K562 (cell line): ENCODE measurements at regions not wholly inside any gene's neighbourhood (a gene's known extent, or its start where the extent isn't known, plus 50 kb on each side); places are given as distances from the start of the nearest gene placed in this dataset.

Experiments used
- ATAC-seq: fragments of 200-7000 bp; cut with Tn5 transposase; 3 replicates; pipeline ENCODE4 v1.9.1; 2020; ENCODE audit warnings: moderate library complexity
- BruUV-seq: library from RNA; stranded (reverse); fragments of 400-500 nt; replicated peaks from 2 replicates; lab custom pipeline; 2021; lab: Mats Ljungman, UMichigan
- CTCF ChIA-PET: fragments of 300-600 bp; formaldehyde crosslinking; extraction: SDS; loops from one replicate; lab custom pipeline; 2021; ENCODE audit warnings: low intra/inter-chr PET ratio; lab: Yijun Ruan, JAX
- POLR2A ChIA-PET: fragments of 300-600, 350-650 bp; sonication (Branson Sonifier 250); formaldehyde crosslinking; extraction: SDS; loops from one replicate; lab custom pipeline; 2021; ENCODE audit warnings: antibody characterized with exemption, inconsistent platforms; lab: Yijun Ruan, JAX
- DNase-seq, 4 experiments: peaks; one replicate each; pipeline versions ENCODE4 v3.0.0 to v3.0.0-alpha.2; 2011 to 2018; ENCODE audit warnings: low spot score in 3 of 4, mixed read lengths in 3 of 4; ENCODE audit errors: extremely low read depth in 1 of 4
- FAIRE-seq: peaks from 2 replicates; lab custom pipeline; 2011; peaks lifted over from hg19 to GRCh38; lab: Jason Lieb, UNC
- H2AFZ ChIP-seq: 2 replicates; pipeline ENCODE4 v1.6.0; 2011; ENCODE audit warnings: low read depth, low read length, control low read depth, inconsistent platforms
- H3K27ac ChIP-seq: fragments of 200-600 bp; 3 replicates; pipeline ENCODE4 v1.8.0; 2011; ENCODE audit warnings: low read depth, mild to moderate bottlenecking, control low read depth, inconsistent platforms, low read length, moderate library complexity, mixed read lengths; ENCODE audit errors: extremely low read depth
- H3K27me3 ChIP-seq, 2 experiments: fragments of 300-600 bp in 1 of 2; 2 replicates in 1 of 2; 3 replicates in 1 of 2; pipeline versions ENCODE4 v1.6.0 to v1.8.0; 2011; ENCODE audit warnings: inconsistent platforms in 2 of 2, low read length in 2 of 2, mild to moderate bottlenecking in 1 of 2, mixed read lengths in 1 of 2, moderate library complexity in 1 of 2; ENCODE audit not compliant: control insufficient read depth in 2 of 2, insufficient read depth in 2 of 2
- H3K36me3 ChIP-seq: fragments of 300-600 bp; 3 replicates; pipeline ENCODE4 v1.8.0; 2011; ENCODE audit warnings: mild to moderate bottlenecking, low read length, inconsistent platforms; ENCODE audit not compliant: control insufficient read depth, insufficient read depth
- H3K4me1 ChIP-seq, 2 experiments: fragments of 200-600 bp in 1 of 2; replicated peaks in 1 of 2; 2 replicates in 1 of 2; 3 replicates in 1 of 2; pipeline versions ENCODE4 v1.5.1 to v1.8.0; 2011; ENCODE audit warnings: inconsistent platforms in 2 of 2, low read length in 2 of 2, mild to moderate bottlenecking in 1 of 2, mixed read lengths in 1 of 2, moderate library complexity in 1 of 2; ENCODE audit not compliant: control insufficient read depth in 2 of 2, insufficient read depth in 2 of 2
- H3K4me2 ChIP-seq: 2 replicates; pipeline ENCODE4 v1.6.1; 2011; ENCODE audit warnings: low read length, control low read depth, inconsistent platforms, mixed read lengths; ENCODE audit not compliant: insufficient read depth
- H3K4me3 ChIP-seq: fragments of 200-600 bp; sonication (generic), shearing (Covaris generic); 2 replicates; pipeline ENCODE4 v1.5.1; 2016; ENCODE audit warnings: control low read depth, inconsistent platforms
- H3K79me2 ChIP-seq: fragments of 200-600 bp; 3 replicates; pipeline ENCODE4 v1.8.0; 2011; ENCODE audit warnings: low read length, inconsistent platforms; ENCODE audit not compliant: control insufficient read depth, insufficient read depth
- H3K9ac ChIP-seq, 2 experiments: 2 replicates each; pipeline versions ENCODE4 v1.6.0 to v1.6.1; 2011; ENCODE audit warnings: low read depth in 2 of 2, low read length in 2 of 2, control low read depth in 1 of 2, inconsistent platforms in 1 of 2, mild to moderate bottlenecking in 1 of 2, mixed read lengths in 1 of 2; ENCODE audit not compliant: insufficient read depth in 1 of 2
- H3K9me1 ChIP-seq: one replicate; pipeline ENCODE4 v1.6.0; 2011; ENCODE audit warnings: inconsistent platforms, mild to moderate bottlenecking, low read length, moderate library complexity; ENCODE audit not compliant: control insufficient read depth, insufficient read depth
- H3K9me3 ChIP-seq: replicated peaks from 2 replicates; pipeline ENCODE4 v1.5.1; 2011; ENCODE audit warnings: low read depth, low read length, inconsistent platforms; ENCODE audit not compliant: control insufficient read depth, insufficient read depth
- H4K20me1 ChIP-seq: replicated peaks from 2 replicates; pipeline ENCODE4 v1.6.1; 2011; ENCODE audit warnings: low read length, inconsistent platforms, mixed read lengths; ENCODE audit not compliant: control insufficient read depth, insufficient read depth
- CLOCK ChIP-seq: fragments of 250-450 bp; sonication (Bioruptor Pico); IDR thresholded peaks from 2 replicates; pipeline ENCODE4 v1.4.0; 2020; ENCODE audit warnings: mild to moderate bottlenecking, moderate library complexity, borderline replicate concordance
- CREBBP ChIP-seq: IDR thresholded peaks from one replicate; pipeline ENCODE4 v1.6.1; 2012; ENCODE audit warnings: low read depth, mild to moderate bottlenecking, control low read depth, inconsistent platforms, low read length
- FOXP1 ChIP-seq: sonication (generic); formaldehyde crosslinking; IDR thresholded peaks from 2 replicates; pipeline ENCODE4 v1.8.0; 2022; ENCODE audit warnings: mild to moderate bottlenecking, missing genetic modification reagents
- GABPA ChIP-seq: fragments of 200-800 bp; sonication (Bioruptor generic); conservative IDR thresholded peaks from 2 replicates; pipeline ENCODE4 v1.6.1; 2016; ENCODE audit warnings: low read depth, missing genetic modification characterization, missing compliant biosample characterization
- NR2C1 ChIP-seq, 2 experiments: fragments of 450-650 bp; IDR thresholded peaks; 2 replicates each; pipeline ENCODE4 v1.6.1; 2017; ENCODE audit warnings: mild to moderate bottlenecking in 2 of 2, antibody characterized with exemption in 1 of 2, inconsistent platforms in 1 of 2, missing compliant biosample characterization in 1 of 2, missing genetic modification characterization in 1 of 2
- RUNX1 ChIP-seq: sonication (generic); IDR thresholded peaks from 2 replicates; pipeline ENCODE4 v1.6.1; 2016; ENCODE audit warnings: antibody characterized with exemption, low read depth
- STAG1 ChIP-seq: sonication (generic); formaldehyde crosslinking; IDR thresholded peaks from 2 replicates; pipeline ENCODE4 v1.5.0; 2020; ENCODE audit warnings: missing genetic modification reagents, borderline replicate concordance
- SUPT5H ChIP-seq: fragments of 450-650 bp; IDR thresholded peaks from 2 replicates; pipeline ENCODE4 v1.6.1; 2016
- ZC3H8 ChIP-seq: fragments of 450-650 bp; IDR thresholded peaks from 2 replicates; pipeline ENCODE4 v1.6.1; 2017
- ZNF79 ChIP-seq: fragments of 250-450 bp; sonication (Bioruptor Pico); IDR thresholded peaks from 2 replicates; pipeline ENCODE4 v1.4.0; 2020; ENCODE audit warnings: low read depth, mild to moderate bottlenecking, moderate library complexity
- WGBS: fragments of 100-300 bp; shearing (Covaris generic); methylation state at CpG from one replicate; pipeline ENCODE4 v1.1.6; 2016; ENCODE audit warnings: low coverage, mixed read lengths; ENCODE audit not compliant: insufficient coverage; ENCODE audit errors: missing lambda C conversion rate; 5-methylcytosine and 5-hydroxymethylcytosine counted together
- in situ Hi-C: fragments of 300-500 bp; cut with MboI; formaldehyde crosslinking; loops from 4 replicates; pipeline ENCODE4 v1.15.0; 2018; ENCODE audit warnings: inconsistent platforms, mixed read lengths
- intact Hi-C: fragments of 100-400 bp; cut with micrococcal nuclease; formaldehyde crosslinking; loops from 2 replicates; pipeline ENCODE4 v1.14.2; 2022

GRCh38 chr2:103008586-103008985, 246.8 kb downstream of the TMEM182 start:
- WGBS: 1% methylated on average over 6 of the region's 6 CpGs
- POLR2A ChIA-PET: no interaction called here
- Histone ChIP-seq H3K36me3 (no peaks in the 10 kb centered on the region), H3K4me3 (no peak overlapping the region), H3K9me3 (no peaks in the 10 kb centered on the region), H3K4me1 (no peaks in the 10 kb centered on the region), H3K79me2 (no peaks in the 10 kb centered on the region), H3K27me3 (peaks cover 0 to 2% of the 10 kb centered on the region in 2 experiments; a peak in 1 of 5 replicates), H3K4me2 (no peak overlapping the region), H4K20me1 (no peaks in the 10 kb centered on the region), H3K9ac (no peak overlapping the region), H2AFZ (no peak overlapping the region), H3K27ac (no peak overlapping the region), H3K9me1 (no peaks in the 10 kb centered on the region)
- CTCF ChIA-PET: no interaction called here
- in situ Hi-C loops (no loop called here), intact Hi-C loops (no loop called here)
- TF ChIP-seq NR2C1 (IDR thresholded peaks at IDR 0.05) (no peak), NR2C1 (tag; IDR thresholded peaks at IDR 0.05) (no peak), SUPT5H (no peak), FOXP1 (no peak), CREBBP (no peak)
- FAIRE-seq (no peak), ATAC-seq (no peak), DNase-seq (no peak)
- no TSS peak for BruUV-seq

- Histone ChIP-seq H4K20me1 (no peaks in the 10 kb centered on the region), H3K4me2 (no peak overlapping the region), H3K27ac (no peak overlapping the region), H3K4me3 (no peak overlapping the region), H3K9me1 (no peaks in the 10 kb centered on the region)
- intact Hi-C loops: no loop called here
- DNase-seq: no peak
- TF ChIP-seq STAG1 (no peak), ZNF79 (CRISPR knock-in tag) (no peak), ZC3H8 (no peak), RUNX1 (no peak), CLOCK (CRISPR knock-in tag) (no peak), GABPA (no peak)
- TF ChIP-seq, all 486 proteins: peak for 0
- WGBS: 0% methylated on average over 5 of the region's 5 CpGs
- ChIA-PET POLR2A (no interaction called here), CTCF (no interaction called here)
- H3K9me3 ChIP-seq: no peaks in the 10 kb centered on the region
- in situ Hi-C loops: no loop called here
- BruUV-seq: no TSS peak
- ATAC-seq (no peak), FAIRE-seq (no peak)
- H3K27me3 ChIP-seq: peaks cover 0 to 2% of the 10 kb centered on the region in 2 experiments; a peak in 1 of 5 replicates
- H3K36me3 ChIP-seq: no peaks in the 10 kb centered on the region
- H3K79me2 ChIP-seq: no peaks in the 10 kb centered on the region
- no peaks in the 10 kb centered on the region for H3K4me1 ChIP-seq
- H3K9ac ChIP-seq: no peak overlapping the region
- no peak overlapping the region for H2AFZ ChIP-seq
Measured at GRCh38 chr2:103009871-103010270, 248.0 kb downstream of the TMEM182 start.
